ENCODE measurements at regions not wholly inside any gene's neighbourhood (a gene's known extent, or its start where the extent isn't known, plus 50 kb on each side); places are given as distances from the start of the nearest gene placed in this dataset.
"Not testable (repeated sequence)": the region's sequence is repeated elsewhere in the genome, so short reads cannot be mapped to it uniquely, and the experiment has no call there.

GRCh38 chrX:145881175-145881995, 63.8 kb downstream of the SLITRK2 start:
- no peak for DNase-seq

DNA sequence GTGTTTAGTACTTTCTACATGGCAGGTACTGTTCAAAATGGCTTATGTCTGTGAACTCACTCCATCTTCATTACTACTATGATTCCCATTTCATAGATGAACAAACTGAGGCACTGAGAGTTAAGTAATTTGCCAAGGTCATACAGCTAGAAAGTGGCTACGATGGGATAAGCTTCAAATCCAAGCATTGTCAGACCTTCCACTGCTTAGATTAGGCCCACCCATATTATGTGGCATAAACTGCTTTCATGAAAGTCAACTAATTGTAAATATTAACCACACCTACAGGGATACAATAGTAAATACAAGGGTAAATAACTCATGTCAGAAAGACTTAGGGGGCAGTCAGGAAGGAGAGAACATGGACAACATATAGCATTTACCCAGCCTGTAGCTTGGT, 68.8 kb downstream of the SLITRK2 start:
- no peak for DNase-seq

- DNase-seq: no peak
Measured at GRCh38 chrX:145910017-145910416, 92.4 kb downstream of the SLITRK2 start.

DNA sequence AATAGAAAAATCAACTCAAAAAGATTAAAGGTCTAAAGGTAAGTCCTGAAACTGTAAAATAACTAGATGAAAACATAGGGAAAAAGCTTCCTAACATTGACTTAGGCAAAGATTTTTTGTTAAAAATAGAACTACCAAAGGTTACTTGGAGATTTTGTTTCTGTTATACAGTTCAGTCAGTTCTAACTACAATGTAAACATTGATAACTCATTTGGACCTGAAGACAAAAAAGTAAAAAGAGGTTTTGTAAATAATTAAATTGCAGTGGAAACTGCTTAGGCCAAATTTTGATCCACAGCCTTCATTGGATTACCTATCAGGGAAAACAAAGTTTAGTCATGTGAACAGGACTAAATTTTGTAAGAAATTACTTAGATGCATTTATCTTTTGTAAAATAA, 101.8 kb downstream of the SLITRK2 start:
- DNase-seq: no peak

DNA sequence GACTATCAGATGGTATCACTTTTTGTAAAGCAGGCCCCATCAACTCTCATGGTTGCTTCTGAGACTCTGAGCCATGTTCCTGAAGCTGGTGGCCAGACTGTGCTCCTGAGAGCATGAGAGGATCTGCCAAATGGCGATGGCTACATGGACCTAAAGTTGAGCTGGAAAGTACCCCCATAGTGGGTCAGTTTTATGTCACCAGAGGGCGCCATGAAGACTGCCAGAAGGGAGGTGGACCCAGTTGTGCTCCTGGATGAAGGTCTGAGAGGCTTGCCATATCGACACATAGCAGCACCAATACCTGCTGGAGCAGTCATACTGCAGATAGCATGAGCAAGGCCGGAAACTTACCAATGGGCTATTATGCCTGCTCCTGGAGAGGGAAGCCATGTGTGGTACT, 105.7 kb downstream of the SLITRK2 start:
- DNase-seq: no peak

- no peak for DNase-seq
Measured at GRCh38 chrX:145936769-145937168, 119.1 kb downstream of the SLITRK2 start.

- no peak for DNase-seq
Measured at GRCh38 chrX:145949056-145949455, 131.4 kb downstream of the SLITRK2 start.

DNA sequence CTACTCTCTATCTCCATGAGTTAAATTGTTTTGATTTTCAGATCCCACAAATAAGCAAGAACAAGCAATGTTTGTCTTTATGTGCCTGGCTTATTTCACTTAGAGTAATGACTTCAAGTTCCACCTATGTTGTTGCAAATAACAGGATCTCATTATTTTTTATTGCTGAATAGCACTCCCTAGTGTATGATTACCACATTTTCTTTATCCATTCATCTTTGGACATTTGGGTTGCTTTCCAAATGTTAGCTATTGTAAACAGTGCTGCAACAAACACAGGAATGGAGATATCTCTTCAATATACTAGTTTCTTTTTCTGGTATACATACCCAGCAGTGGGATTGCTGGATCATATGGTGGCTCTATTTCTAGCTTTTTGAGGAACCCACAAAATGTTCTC, 136.0 kb downstream of the SLITRK2 start:
- DNase-seq: no peak

- no peak for DNase-seq
Measured at GRCh38 chrX:145990051-145990450, 172.4 kb downstream of the SLITRK2 start.

- DNase-seq: no peak
Measured at GRCh38 chrX:146006637-146007036, 189.0 kb downstream of the SLITRK2 start.

- no peak for DNase-seq
Measured at GRCh38 chrX:146036000-146036399, 218.4 kb downstream of the SLITRK2 start.

DNA sequence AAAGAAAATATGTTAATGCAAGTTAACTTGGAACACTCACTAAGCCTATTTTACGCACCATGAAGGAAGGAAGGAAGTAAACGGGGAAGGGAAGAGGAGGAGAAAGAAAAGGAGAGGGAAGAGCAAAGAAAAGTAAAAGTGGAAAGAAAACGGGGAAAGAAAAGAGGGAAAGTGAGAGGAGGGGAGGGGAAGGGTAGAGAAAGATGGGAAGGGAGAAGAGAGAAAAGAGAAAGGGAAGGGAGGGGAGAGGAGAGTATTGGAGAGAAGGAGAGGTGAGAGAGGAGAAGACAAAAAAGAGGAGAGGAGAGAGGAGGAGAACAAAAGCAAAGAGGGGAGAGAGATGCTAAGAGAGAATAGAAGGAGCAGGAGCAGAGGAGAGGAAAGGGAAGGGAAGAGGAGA, 224.1 kb downstream of the SLITRK2 start:
- no peak for DNase-seq

DNA sequence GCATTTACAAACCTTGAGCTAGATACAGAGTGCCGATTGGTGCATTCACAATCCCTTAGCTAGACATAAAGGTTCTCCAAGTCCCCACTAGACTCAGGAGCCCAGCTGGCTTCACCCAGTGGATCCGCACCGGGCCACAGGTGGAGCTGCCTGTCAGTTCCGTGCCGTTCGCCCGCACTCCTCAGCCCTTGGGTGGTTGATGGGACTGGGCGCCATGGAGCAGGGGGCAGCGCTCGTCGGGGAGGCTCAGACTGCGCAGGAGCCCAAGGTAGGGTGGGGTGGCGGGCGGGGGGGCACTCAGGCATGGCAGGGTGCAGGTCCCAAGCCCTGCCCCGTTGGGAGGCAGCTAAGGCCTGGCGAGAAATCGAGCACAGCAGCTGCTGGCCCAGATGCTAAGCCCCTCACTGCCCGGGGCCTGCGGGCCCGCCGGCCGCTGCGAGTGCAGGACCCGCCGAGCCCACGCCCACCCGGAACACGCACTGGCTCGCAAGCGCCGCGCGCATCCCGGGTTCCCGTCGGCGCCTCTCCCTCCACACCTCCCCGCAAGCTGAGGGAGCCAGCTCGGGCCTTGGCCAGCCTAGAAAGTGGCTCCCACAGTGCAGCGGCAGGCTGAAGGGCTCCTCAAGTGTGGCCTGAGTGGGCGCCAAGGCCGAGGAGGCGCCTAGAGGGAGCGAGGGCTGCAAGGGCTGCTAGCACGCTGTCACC, 228.5 kb downstream of the SLITRK2 start:
- DNase-seq: not testable (repeated sequence)

- not testable (repeated sequence) for DNase-seq
Measured at GRCh38 chrX:146049568-146049967, 231.9 kb downstream of the SLITRK2 start.

GRCh38 chrX:146054311-146054710, 236.7 kb downstream of the SLITRK2 start:
- DNase-seq: no peak

DNA sequence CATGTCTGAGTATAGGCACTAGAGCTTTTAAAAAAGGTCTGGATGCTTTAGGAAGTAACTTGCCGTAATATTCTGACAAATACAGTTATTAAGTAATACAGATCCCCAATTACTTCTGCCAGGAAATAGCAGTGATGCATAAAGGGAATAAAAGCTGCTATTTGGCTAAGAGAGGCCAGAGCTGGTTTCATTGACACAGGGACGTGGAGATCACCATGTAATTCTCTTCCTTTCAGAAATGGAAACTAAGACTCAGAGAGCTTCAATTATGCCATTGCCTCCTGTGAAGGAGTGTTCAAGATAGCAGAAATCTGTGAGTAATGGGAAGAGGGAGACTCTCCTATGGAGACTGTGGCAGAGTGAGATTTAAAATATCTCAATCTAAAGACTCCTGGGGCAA, 238.1 kb downstream of the SLITRK2 start:
- no peak for DNase-seq

DNA sequence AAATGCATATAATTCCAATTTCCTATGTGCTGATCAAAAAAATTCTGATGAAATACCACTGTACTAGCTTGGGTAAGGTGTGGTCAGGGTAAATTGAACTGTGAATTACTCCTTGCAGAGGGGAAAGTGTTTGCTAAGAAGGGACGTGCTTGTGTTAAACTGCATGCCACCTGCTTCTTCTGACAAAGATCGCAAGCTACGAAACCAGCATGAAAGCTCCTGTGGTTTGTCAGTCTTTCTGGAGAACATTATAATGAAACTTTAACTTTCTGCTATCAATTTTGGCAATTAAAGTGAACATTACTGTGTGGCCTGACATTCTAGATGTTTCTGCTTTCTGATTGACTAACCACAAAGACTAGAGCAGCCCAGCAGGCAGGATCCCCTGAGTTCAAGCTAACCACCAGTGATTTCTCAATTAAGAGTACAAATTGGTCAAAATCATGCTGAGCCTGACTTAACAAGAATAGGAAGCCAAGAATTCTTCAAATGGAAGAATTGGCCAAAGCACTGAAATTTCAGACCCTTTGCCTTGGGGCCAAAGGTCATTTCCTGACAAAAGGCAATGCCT, 239.0 kb downstream of the SLITRK2 start:
- no peak for DNase-seq

- no peak for DNase-seq
Measured at GRCh38 chrX:146064156-146064555, 246.5 kb downstream of the SLITRK2 start.

- no peak for DNase-seq
Measured at GRCh38 chrX:146090732-146091131, 273.1 kb downstream of the SLITRK2 start.

- no peak for DNase-seq
Measured at GRCh38 chrX:146109362-146109761, 291.7 kb downstream of the SLITRK2 start.

DNA sequence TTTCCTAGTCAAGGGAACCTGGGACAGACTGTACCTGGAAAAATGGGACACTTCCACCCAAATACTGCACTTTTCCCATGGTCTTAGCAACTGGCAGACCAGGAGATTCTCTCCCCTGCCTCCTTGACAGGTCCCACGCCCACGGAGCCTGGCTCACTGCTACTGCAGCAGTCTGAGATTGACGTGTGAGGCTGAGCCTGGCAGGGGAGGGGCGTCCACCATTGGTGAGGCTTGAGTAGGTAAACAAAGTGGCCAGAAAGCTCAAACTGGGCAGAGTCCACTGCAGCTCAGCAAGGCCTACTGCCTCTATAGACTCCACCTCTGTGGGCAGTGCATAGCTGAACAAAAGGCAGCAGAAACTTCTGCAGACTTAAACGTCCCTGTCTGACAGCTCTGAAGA, 301.4 kb downstream of the SLITRK2 start:
- not testable (repeated sequence) for DNase-seq

DNA sequence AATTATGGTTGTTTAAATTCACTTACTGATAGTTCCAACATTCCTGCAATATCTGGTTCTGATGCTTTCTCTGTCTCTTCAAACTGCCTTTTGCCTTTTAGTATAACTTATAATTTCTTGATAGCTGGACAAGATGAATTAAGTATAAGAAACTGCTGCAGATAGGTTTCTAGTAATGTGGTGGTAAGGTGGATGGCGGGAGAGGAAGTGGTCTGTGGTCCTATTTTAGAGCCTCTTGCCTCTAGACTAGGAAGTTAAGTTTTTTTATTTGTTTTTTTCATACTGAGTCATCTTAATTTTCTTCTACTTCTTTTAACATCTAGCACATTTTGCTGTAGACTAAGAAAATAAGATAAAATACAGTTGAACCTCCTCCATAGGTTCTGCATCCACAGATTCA, 310.0 kb downstream of the SLITRK2 start:
- no peak for DNase-seq

DNA sequence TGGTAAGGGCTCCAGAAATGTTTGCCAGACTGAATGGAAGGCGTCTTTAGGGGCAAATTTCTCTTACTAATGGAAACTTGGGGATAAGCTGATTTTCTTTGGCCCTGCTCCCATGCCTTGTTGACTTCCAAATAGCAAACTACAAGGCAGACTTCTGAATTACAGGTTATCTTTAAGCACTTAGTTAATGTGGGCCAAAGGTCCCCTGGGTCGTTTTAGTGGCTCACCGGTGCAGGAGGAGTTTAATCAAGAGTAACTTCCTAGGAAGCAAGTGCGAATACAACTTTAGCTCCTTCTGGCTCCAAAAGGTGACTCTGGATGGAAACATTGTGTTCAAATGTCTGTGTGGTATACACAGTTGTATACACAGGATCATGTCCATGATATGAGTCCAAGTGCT, 323.6 kb downstream of the SLITRK2 start:
- no peak for DNase-seq

DNA sequence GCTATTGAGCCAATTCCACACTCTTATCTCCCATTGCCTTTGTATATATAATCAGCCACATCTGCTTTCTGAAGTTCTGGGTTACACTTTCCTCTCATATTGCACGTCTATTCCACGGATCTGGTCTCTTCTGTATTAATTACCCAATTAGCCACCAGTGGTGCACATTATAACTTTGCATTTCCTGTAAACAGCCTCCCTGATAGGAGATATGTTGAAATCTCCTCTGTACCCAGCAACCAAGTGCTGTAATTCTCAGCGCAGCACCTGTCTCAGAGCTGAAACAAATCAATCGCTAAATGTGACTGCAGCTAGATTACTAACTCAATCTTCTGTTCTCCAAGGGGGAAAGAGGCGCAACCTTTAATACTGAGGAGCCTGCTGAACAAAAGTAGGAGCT, 326.4 kb downstream of the SLITRK2 start:
- no peak for DNase-seq

Measured in inflammatory macrophage treated with lipopolysaccharide for 1 hour (primary cell).